ENCODE measurements at regions not wholly inside any gene's neighbourhood (a gene's known extent, or its start where the extent isn't known, plus 50 kb on each side); places are given as distances from the start of the nearest gene placed in this dataset.

DNA sequence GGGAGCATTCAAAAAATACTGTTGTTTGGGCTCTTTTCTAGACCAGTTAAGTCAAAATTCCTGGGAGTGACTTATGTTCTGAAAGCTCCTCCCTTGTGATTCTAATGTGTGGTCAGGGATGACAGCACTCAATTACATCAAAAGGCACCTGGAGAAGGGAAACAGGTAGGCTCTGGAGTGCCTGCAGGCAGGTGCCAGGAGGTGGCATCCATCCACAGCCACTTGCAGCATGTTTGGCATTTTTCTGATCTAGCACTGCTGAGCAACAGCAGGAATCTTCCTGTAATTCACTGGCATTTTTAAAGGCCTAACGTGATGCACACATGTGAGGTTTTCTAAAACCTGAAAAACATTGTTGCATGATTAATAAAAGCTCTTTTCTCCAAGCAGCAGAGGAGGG lies 94.6 kb downstream of the CCNA1 start:
- TF ChIP-seq, protein P1, sequence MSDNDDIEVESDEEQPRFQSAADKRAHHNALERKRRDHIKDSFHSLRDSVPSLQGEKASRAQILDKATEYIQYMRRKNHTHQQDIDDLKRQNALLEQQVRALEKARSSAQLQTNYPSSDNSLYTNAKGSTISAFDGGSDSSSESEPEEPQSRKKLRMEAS (IDR thresholded peaks at IDR 0.05; ENCODE audit: low read depth, low read length), result no peak
- TF ChIP-seq, protein P2, sequence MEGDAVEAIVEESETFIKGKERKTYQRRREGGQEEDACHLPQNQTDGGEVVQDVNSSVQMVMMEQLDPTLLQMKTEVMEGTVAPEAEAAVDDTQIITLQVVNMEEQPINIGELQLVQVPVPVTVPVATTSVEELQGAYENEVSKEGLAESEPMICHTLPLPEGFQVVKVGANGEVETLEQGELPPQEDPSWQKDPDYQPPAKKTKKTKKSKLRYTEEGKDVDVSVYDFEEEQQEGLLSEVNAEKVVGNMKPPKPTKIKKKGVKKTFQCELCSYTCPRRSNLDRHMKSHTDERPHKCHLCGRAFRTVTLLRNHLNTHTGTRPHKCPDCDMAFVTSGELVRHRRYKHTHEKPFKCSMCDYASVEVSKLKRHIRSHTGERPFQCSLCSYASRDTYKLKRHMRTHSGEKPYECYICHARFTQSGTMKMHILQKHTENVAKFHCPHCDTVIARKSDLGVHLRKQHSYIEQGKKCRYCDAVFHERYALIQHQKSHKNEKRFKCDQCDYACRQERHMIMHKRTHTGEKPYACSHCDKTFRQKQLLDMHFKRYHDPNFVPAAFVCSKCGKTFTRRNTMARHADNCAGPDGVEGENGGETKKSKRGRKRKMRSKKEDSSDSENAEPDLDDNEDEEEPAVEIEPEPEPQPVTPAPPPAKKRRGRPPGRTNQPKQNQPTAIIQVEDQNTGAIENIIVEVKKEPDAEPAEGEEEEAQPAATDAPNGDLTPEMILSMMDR (IDR thresholded peaks at IDR 0.05; ENCODE audit: low read depth, low read length), result no peak
- TF ChIP-seq POLR2A (IDR thresholded peaks at IDR 0.05; ENCODE audit: extremely low read depth, insufficient read length) (no peak), MYC (IDR thresholded peaks at IDR 0.05; ENCODE audit: low read depth, low read length) (no peak)
